Osteoblast (primary cell): ENCODE measurements at regions not wholly inside any gene's neighbourhood (a gene's known extent, or its start where the extent isn't known, plus 50 kb on each side); places are given as distances from the start of the nearest gene placed in this dataset.

Source experiments
- DNase-seq: peaks from one replicate; pipeline ENCODE4 v3.0.0; 2011; ENCODE audit warnings: low spot score, mixed read lengths; ENCODE audit not compliant: insufficient read length; ENCODE audit errors: missing footprints
- H2AFZ ChIP-seq: 2 replicates; pipeline ENCODE4 v1.6.0; 2011; ENCODE audit warnings: mild to moderate bottlenecking, low read length
- H3K27ac ChIP-seq: 2 replicates; pipeline ENCODE4 v1.5.1; 2011; ENCODE audit warnings: mild to moderate bottlenecking, low read depth, low read length, moderate library complexity
- H3K27me3 ChIP-seq: 2 replicates; pipeline ENCODE4 v1.6.0; 2012; ENCODE audit warnings: mild to moderate bottlenecking, control low read depth, inconsistent platforms, low read length, moderate library complexity; ENCODE audit not compliant: insufficient read depth
- H3K36me3 ChIP-seq: 2 replicates; pipeline ENCODE4 v1.5.1; 2011; ENCODE audit warnings: mild to moderate bottlenecking, low read length, control low read depth, moderate library complexity; ENCODE audit not compliant: insufficient read depth
- H3K4me1 ChIP-seq: 2 replicates; pipeline ENCODE4 v1.5.1; 2011; ENCODE audit warnings: mild to moderate bottlenecking, low read length, control low read depth, moderate library complexity; ENCODE audit not compliant: insufficient read depth
- H3K4me2 ChIP-seq: 2 replicates; pipeline ENCODE4 v1.6.0; 2011; ENCODE audit warnings: mild to moderate bottlenecking, low read length; ENCODE audit not compliant: insufficient read depth
- H3K4me3 ChIP-seq: fragments of 200-600 bp; sonication (generic); 3 replicates; pipeline ENCODE4 v1.5.1; 2012; ENCODE audit warnings: mild to moderate bottlenecking, low read length, inconsistent platforms; ENCODE audit not compliant: insufficient read depth
- H3K79me2 ChIP-seq: 2 replicates; pipeline ENCODE4 v1.6.0; 2012; ENCODE audit warnings: mild to moderate bottlenecking, low read length, control low read depth, inconsistent platforms; ENCODE audit not compliant: insufficient read depth
- H3K9me3 ChIP-seq: 2 replicates; pipeline ENCODE4 v1.5.1; 2011; ENCODE audit warnings: low read depth, low read length, control low read depth
- H4K20me1 ChIP-seq: 2 replicates; pipeline ENCODE4 v1.6.0; 2012; ENCODE audit warnings: mild to moderate bottlenecking, low read length, control low read depth; ENCODE audit not compliant: insufficient read depth
- CTCF ChIP-seq: IDR thresholded peaks from 2 replicates; pipeline ENCODE4 v1.5.1; 2011; ENCODE audit warnings: mild to moderate bottlenecking, low read depth, low read length, moderate library complexity; ENCODE audit errors: extremely low read depth

- Histone ChIP-seq H3K4me1 (no peaks in the 10 kb centered on the region), H3K36me3 (no peaks in the 10 kb centered on the region), H3K27me3 (no peaks in the 10 kb centered on the region), H3K27ac (no peak overlapping the region), H3K4me2 (no peak overlapping the region), H2AFZ (no peak overlapping the region), H4K20me1 (no peaks in the 10 kb centered on the region), H3K4me3 (no peak overlapping the region), H3K9me3 (peaks cover 3% of the 10 kb centered on the region), H3K79me2 (no peaks in the 10 kb centered on the region)
- DNase-seq = no peak
- TF ChIP-seq CTCF = no peak
Observed at GRCh38 chr3:83802801-83803200, 1156.0 kb upstream of the CADM2 start.

- no peaks in the 10 kb centered on the region for H3K4me1 ChIP-seq
Observed at GRCh38 chr3:83807511-83807910, 1151.3 kb upstream of the CADM2 start.

GRCh38 chr3:83813176-83813575 lies 1145.6 kb upstream of the CADM2 start:
- Histone ChIP-seq H3K4me3 (no peak overlapping the region), H2AFZ (no peak overlapping the region), H3K79me2 (no peaks in the 10 kb centered on the region), H3K27ac (no peak overlapping the region), H3K36me3 (no peaks in the 10 kb centered on the region), H3K27me3 (no peaks in the 10 kb centered on the region), H4K20me1 (no peaks in the 10 kb centered on the region), H3K9me3 (no peaks in the 10 kb centered on the region), H3K4me1 (no peaks in the 10 kb centered on the region), H3K4me2 (no peak overlapping the region)
- no peak for TF ChIP-seq CTCF
- no peak for DNase-seq

More at GRCh38 chr3:83807511-83807910, 1151.3 kb upstream of the CADM2 start:
- Histone ChIP-seq H3K4me3 (no peak overlapping the region), H4K20me1 (no peaks in the 10 kb centered on the region), H3K36me3 (no peaks in the 10 kb centered on the region), H3K9me3 (peaks cover 2% of the 10 kb centered on the region), H3K79me2 (no peaks in the 10 kb centered on the region), H3K27me3 (no peaks in the 10 kb centered on the region), H3K4me2 (no peak overlapping the region), H3K27ac (no peak overlapping the region), H2AFZ (no peak overlapping the region)
- DNase-seq = no peak
- TF ChIP-seq CTCF = no peak

GRCh38 chr3:83816653-83817052 lies 1142.1 kb upstream of the CADM2 start:
- Histone ChIP-seq H3K4me3 (no peak overlapping the region), H3K4me1 (no peaks in the 10 kb centered on the region), H3K27me3 (no peaks in the 10 kb centered on the region), H3K9me3 (no peaks in the 10 kb centered on the region), H2AFZ (no peak overlapping the region), H3K4me2 (no peak overlapping the region), H3K27ac (no peak overlapping the region), H3K79me2 (no peaks in the 10 kb centered on the region), H3K36me3 (no peaks in the 10 kb centered on the region), H4K20me1 (no peaks in the 10 kb centered on the region)
- TF ChIP-seq CTCF = no peak
- DNase-seq = no peak
